ENCODE measurements at regions not wholly inside any gene's neighbourhood (a gene's known extent, or its start where the extent isn't known, plus 50 kb on each side); places are given as distances from the start of the nearest gene placed in this dataset.
"Not testable (repeated sequence)": the region's sequence is repeated elsewhere in the genome, so short reads cannot be mapped to it uniquely, and the experiment has no call there.

GRCh38 chr17:22129920-22130319, 437.6 kb downstream of the KCNJ18 start:
- not testable (repeated sequence) for TF ChIP-seq E2F1 (CRISPR knock-in tag; IDR thresholded peaks at IDR 0.05); USF1 (CRISPR knock-in tag; IDR thresholded peaks at IDR 0.05); OVOL2 (CRISPR knock-in tag; IDR thresholded peaks at IDR 0.05; ENCODE audit: borderline replicate concordance); NFYB (CRISPR knock-in tag; conservative IDR thresholded peaks at IDR 0.05; ENCODE audit: low read depth); MYBL2 (CRISPR knock-in tag; IDR thresholded peaks at IDR 0.05); FOXP1 (CRISPR knock-in tag; IDR thresholded peaks at IDR 0.05; ENCODE audit: borderline replicate concordance); CREB1 (CRISPR knock-in tag; IDR thresholded peaks at IDR 0.05)
- TF ChIP-seq, protein P1, sequence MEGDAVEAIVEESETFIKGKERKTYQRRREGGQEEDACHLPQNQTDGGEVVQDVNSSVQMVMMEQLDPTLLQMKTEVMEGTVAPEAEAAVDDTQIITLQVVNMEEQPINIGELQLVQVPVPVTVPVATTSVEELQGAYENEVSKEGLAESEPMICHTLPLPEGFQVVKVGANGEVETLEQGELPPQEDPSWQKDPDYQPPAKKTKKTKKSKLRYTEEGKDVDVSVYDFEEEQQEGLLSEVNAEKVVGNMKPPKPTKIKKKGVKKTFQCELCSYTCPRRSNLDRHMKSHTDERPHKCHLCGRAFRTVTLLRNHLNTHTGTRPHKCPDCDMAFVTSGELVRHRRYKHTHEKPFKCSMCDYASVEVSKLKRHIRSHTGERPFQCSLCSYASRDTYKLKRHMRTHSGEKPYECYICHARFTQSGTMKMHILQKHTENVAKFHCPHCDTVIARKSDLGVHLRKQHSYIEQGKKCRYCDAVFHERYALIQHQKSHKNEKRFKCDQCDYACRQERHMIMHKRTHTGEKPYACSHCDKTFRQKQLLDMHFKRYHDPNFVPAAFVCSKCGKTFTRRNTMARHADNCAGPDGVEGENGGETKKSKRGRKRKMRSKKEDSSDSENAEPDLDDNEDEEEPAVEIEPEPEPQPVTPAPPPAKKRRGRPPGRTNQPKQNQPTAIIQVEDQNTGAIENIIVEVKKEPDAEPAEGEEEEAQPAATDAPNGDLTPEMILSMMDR (IDR thresholded peaks at IDR 0.05), result not testable (repeated sequence)
- TF ChIP-seq, protein P2, sequence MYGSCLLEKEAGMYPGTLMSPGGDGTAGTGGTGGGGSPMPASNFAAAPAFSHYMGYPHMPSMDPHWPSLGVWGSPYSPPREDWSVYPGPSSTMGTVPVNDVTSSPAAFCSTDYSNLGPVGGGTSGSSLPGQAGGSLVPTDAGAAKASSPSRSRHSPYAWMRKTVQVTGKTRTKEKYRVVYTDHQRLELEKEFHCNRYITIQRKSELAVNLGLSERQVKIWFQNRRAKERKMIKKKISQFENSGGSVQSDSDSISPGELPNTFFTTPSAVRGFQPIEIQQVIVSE (CRISPR knock-in tag; IDR thresholded peaks at IDR 0.05; ENCODE audit: borderline replicate concordance), result not testable (repeated sequence)

Data from WTC11 (cell line).